NCI-H446 treated with DMSO at 0.1 percent for 48 hours (cell line): ENCODE measurements at regions not wholly inside any gene's neighbourhood (a gene's known extent, or its start where the extent isn't known, plus 50 kb on each side); places are given as distances from the start of the nearest gene placed in this dataset.

Experiments used
- DNase-seq: peaks from one replicate; lab custom pipeline; 2025; lab: John Stamatoyannopoulos, UW

DNA sequence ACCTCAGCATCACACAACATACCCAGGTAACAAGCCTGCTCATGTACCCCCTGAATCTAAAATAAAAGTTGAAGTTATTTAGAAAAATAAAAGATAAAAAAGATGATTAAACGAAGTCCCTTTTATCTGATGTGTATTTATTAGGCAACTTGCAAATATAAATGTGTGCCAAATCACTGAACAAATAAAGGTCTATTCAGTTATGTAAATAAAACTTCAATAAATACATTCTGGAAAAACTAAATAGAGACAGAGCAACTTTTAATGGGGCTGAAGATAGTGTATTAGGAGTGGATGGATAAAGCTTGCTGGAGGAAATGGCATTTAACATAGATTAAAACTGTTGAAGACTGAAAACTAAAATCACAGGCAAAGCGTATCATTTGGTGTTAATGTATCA, 678.0 kb upstream of the GRM7 start:
- no peak for DNase-seq

DNA sequence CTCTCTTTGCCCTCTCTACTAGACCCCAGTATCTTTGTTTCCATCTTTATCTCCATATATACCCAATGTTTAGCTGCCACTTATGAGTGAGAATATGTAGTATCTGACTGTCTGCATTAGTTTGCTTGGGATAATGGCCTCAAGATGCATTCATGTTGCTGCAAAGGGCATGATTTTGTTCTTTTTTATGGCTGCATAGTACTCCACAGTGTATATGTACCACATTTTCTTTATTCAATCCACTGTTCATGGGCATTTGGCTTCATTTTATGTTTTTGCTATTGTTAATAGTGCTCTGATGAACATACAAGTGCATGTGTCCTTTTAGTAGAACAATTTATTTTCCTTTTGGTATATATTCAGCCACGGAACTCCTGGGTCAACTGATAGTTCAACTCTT, 671.5 kb upstream of the GRM7 start:
- DNase-seq, result no peak

DNA sequence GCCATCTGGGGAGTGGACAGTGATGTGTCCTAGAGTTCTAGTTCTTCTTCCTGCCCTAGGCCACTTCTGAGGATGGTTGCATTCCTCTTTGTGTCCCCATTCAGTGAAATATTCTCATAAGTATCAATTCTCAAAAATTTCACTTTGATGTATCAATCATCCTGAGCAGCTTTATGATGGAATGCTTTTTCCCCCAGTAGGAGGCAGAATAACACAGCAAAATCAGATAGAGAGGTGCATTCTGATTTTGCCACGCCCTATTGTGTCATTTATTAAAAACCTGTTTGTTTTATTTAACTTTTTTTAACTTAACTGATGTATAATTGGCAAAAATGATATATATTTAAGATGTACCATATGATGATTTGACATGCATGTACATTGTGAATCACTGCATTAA, 656.0 kb upstream of the GRM7 start:
- DNase-seq, result no peak

DNA sequence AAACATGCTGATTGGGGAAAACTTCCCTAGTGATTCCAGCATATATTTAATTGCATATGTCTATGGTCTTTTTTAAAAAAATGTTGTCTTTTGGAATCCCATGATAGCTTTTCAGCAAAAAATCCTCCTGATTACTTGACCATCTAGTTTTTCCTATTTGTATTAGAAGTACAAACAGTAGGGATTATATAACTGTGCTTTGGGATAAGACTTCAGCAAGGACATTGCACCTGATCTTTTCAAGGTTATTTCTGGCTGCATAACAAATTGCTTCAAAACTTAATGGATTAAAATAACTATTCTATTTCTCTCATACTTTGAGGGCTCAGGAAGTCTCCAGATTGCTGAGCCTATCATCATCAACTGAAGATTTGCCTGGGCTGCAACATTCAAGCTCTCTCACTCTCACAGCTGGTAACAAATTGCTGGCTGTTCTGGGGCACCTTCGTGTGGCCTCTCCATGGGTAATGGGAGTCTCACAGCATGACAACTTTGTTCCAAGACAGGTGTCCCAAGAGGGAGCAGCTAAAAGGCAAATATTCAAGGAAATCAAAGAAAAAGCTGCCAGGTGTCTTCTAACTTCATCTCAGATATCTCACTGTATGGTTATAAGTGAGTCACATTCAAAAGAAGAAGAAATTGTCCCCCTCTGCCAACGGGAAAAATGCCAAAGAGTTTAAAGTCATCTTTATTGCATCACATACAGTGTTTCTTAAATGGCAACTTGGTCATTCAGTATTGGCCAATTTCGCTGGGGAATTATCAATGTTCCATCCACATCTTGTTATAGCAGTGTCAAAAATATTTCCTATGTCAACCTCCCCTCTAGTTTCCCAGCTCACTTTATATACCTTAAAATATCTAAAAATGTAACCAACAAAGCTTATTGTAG, 644.5 kb upstream of the GRM7 start:
- no peak for DNase-seq

DNA sequence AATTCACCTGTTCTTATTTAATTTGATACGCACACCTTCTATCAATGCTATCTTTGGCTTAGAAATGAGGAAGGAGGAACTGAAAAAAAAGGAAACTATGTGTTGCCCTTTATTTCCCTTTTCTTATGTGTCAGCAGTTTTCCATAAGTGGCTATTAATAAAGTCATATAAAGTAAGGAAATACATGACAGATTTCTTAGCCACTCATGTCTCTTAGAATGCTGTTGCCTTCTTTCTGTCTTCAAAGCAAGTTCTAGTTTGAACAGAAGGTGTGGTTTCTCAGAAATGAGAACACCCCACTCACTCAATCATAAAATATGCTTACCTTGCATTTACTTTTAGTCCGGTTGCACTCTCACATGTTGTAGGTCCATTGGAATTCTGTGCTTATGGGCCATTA, 640.5 kb upstream of the GRM7 start:
- DNase-seq, result no peak

DNA sequence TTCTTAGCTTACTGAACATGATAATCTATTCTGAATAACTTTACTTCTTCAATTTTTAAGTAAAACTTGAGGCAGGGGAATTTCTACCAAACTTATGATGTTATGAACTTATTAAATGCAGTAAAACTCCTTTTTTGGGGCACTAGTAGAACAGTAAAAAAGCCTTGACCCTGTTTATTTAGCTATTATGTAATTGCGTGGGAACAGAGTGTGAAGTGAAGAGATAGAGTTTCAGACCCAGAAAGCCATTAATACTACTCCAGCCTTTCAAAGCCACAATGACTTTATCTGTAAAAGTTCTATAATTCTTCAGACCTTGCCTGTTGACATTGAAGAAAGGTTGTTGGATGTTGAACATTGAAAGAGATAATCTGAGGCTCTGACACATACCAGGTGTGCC, 638.8 kb upstream of the GRM7 start:
- DNase-seq, result no peak

DNA sequence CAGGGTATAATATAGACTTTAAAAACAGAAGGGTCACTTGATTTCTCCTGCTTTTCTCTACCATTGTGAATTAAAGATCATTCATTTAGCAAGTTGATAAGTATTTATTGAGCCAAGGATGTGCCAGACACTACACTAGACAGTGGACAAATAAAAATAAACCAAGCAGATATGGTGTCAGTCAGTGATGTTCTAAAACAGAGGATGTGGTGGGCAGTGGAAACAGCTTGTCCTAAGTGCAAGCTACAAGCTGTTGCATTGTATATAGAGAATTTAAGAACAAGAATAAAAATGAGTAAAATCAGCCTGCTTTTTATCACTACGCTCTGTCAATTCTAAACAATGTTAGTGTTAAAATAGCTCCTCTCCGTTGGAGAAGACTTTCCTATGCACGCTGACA, 637.3 kb upstream of the GRM7 start:
- no peak for DNase-seq

DNA sequence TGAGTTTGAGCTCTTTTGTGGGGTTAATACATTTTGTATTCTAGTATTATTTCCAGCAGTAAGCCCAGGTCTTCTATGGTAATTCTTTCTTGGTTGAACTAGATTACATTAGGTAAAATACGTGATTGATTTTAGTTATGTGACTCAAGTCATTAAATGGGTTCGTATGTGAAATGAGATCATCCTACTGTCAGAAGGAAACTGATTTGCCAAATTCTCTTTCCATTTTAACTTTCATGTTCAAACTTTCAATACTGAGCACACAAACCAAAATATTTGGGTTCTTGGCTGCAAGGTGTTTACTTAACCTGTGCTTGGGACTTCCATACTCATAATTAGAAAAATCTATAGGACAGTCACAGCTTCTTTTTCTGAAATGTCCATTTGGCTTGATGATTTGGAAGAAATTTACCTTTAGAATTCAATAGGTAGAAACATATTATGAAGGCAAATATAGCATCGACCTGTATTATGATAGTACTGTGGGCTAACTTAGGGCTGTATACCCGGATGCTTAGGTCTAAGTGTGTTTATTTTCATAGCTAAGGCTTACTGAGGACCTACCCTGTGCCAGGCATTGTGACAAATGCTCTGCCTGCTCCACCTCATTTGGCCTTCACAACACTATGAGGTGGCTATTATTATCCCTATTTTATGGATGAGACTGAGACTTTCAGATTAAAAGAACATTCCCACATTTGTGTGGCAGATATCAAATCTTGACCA, 631.8 kb upstream of the GRM7 start:
- DNase-seq, result no peak

DNA sequence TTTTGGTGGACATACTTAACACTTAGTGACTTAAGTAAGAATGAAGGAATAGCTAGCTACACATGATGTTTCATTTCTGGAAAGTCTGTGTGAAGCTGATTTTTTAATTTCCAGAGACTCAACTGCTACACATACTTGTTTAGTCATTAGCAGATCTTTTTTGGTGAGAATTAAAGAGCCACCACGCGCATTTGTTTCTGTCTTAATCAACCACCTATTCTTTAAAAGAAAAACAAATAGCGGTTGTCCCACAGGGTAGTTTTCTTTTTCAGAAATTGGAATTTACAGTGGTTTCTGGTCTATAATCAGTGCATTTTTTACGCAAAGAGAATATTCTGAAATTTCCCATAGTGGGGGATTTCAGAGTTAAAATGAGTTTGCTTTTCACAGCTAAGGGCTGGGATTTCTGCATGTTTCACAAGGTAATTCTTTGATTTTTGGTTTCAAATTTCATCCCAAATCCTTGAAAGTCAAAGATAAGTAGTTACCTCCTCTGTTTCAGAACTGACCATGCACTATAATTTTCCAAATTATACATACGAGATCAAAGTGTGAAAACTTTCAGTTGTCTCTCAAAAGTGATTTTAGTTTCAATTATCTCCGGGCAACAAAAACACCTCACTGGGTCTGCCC, 631.0 kb upstream of the GRM7 start:
- DNase-seq, result no peak

DNA sequence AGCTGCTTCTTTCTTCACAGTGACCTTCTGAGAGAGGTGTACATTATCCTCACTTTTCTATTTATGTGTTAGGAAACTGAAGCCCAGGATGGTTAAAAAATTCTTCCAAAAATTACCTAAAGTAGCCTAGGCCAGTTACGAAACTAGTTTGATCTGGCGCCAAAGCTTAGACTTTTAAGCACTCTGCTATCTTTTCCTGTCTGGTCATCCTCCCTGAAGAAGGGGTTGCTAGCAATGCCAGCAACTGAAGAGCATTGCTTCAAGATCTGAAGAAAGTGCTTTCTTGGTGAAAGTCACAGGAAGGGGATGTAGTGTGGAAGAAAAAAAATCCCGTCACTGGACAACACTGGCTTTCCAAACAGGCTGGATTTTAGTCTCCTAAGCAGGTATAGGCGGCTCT, 618.8 kb upstream of the GRM7 start:
- no peak for DNase-seq

DNA sequence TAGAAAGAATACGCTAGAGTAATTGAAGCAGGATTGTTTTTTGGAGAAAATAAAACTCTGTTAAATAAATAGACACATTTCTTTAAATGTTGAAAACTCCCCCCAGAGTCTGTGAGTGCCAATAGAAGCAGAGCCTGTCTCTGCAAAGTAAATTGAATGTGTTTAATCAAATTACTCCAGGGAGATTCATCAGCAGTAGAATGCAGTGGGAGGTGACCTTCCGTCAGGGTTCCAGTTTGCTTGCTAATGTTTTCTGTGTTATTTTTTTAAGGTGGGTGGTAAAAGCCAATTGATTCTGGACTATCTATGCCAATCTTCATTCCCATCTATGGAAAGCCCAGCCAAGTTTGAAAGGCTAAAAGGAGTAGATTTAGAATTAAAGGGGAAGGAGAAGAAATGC, 612.4 kb upstream of the GRM7 start:
- no peak for DNase-seq

DNA sequence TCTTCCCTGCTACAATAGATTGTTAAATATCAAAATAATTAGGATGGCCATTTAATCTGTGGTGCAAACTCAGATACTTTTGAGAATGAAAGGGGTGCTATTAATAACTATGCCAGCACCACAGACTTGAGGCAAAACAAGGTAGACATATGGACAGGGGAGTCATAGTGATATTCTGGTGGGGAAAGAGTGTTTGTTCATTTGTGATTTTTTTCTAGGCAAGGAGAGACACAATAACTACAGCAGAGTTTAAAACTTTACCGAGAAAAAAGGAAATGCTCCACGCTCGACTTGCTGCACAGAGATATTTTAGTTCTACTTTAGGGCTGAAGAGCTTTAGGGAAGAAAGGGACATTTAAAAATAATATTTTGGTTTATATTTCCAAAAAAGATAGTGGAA, 611.2 kb upstream of the GRM7 start:
- DNase-seq, result no peak

DNA sequence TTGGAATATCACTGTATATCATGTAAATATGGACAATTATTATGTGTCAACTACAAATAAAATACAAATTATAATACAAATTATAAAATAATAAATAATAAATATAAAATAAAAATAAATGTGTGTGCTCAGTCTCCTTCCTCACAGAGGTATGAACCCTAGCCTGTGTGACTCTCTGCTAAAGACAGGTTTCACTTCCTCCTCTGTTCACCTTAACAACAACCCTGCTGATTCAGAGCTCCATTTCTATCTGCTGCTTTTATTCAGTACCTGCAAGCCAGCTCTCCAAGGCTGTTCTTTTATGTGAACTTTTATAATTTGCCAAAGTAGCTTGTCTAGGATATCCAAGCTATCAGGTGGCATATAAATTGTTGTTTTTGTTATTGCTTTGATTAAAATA, 610.7 kb upstream of the GRM7 start:
- no peak for DNase-seq

DNA sequence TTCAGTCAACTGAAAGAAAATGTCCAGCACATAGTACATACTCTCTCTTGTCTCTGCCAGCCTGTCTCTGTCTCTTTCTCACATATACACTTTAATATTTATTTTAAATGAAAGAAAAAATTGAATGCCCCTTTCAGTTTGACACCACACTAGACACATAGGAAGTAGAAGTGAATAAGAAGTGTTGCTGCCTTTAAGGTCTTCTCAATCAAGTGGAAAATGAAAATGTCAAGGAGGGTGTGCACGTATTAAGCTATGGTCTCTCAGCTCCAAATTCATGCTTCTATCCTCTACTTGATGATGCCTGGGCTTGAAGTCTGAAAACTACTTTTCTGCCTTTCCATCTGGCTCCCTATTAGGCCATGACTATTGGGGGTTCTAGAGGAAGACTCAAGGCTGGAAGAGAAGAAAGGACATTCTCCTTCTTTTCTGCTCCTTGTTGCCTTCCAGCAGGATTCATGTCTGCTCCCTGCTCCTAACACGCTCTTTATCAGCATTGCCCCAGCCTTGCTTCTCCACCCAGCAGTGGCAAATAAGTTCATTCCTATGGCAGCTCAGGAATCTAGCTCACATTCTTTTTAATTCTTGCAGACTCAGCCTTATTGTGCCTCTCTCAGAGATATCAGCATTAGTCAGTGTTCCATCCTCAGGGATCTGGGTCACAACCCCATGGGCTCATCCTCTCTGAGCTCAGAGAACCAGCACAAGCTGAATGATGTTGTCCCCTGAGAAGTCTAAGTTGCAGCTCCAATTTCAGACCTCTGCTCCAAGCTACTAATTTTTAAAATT, 609.1 kb upstream of the GRM7 start:
- no peak for DNase-seq

DNA sequence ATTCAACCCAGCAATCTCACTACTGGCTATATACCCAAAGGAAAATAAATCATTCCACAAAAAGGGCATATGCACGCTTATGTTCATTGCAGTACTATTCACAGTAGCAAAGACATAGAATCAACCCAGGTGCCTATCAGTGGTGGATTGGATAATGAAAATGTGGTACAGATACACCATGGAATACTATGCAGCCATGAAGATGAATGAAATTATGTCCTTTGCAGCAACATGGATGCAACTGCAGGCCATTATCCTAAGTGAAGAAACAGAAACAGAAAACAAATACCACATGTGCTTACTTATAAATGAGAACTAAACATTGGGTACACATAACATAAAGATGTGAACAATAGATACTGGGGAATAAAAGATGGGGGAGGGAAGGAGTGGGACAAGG, 606.4 kb upstream of the GRM7 start:
- DNase-seq, result no peak

DNA sequence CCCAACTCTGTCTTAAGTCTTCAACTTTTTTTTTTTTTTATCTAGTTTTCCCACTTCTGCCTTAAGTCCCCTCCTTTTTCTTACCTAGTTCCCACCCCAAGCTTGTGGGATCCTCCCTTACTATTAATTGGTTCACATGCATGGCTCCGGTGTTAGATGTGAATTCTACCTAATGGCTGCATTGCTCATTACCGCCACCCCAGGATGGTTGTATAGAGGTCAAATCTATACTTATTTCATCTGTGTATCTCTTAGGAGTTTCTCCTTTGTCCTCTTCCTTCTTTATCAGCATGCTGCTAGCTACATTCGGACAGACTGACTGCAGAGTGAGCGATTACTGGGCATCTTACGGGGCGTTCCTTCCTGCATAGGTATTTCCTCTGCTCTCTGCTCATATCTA, 605.7 kb upstream of the GRM7 start:
- no peak for DNase-seq

DNA sequence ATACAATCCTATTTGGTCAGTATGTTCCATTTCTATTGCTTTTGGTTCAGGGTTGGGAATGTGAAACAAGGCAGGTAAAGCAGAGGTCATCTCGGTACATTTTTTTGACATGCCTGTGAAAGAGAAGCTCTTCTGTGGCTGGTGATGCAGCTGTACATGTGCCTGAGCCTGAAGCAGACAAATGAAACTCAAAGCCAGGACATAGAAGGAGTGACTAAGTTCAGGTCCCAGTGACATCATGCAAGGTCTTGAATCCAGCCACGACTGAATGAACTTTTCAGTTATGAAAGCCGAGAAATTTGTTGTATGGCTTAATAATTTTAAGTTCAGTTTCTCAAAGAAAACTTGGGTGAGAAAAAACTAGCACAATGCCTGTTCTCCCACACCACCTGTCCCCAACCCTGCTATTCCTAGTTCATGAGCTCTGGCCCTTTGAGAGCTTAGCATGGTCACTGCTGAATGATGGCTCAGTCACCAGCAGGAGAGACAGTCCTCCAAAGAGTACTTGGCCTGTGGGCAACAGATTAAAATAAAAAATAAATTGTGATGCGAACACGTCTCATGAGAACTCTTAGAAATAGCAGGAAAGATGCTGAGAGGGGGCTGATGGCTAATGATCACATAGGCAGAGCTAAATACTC, 600.2 kb upstream of the GRM7 start:
- no peak for DNase-seq

DNA sequence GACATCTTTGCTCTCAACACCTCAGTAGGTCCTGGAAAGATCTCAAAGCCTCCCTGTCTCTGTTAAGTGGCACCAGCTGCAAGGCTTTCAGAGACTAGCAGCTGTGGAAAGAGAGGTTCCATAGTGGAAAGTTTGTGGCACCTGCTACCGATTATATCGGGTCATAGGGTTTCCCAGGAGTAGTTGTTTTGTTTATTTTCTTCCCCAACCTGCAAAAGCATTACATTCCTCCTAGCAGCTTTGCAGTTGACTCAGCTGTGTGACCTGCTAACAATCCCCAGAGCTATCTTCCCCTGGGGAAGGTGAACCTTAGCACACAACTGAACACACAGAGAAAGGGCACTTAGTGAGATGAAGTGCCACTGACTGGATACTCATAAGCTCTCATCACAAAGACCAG, 598.9 kb upstream of the GRM7 start:
- DNase-seq, result no peak

DNA sequence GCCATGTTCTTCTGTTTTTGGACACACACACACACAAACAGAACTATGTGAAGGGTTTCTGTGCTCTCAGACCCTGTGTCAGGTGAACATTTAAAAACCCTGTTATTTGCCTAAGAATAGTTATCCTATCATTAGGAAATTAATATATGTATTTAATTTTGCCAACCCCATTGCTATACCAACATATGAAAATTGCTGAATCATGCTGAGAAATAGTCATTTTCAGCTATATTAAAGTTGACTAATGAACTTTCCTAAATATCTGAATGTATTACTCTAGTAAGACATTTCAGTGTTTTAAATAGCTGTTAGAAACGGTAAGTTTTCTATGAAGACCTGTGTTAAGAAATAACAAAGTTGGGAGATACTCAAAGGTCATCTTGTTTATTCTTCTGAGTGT, 596.9 kb upstream of the GRM7 start:
- no peak for DNase-seq

DNA sequence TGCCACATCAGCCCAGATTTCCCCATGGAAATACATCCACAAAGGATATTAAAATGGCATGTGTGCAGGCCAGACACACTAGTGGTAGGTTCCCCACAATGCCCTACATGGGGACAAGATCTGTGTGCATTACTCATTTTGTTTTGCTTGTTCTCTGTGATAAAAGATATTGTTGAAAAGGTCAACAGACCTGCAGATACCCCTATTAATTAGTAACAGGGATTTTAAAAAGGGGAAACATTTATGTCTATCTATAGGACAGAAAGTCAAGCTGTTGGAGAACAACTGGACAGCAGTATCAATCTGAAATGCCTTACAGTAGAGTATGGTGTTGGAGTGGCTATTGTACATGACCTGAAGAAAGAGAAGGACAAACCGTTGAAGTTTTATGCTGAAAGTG, 596.0 kb upstream of the GRM7 start:
- DNase-seq, result no peak

DNA sequence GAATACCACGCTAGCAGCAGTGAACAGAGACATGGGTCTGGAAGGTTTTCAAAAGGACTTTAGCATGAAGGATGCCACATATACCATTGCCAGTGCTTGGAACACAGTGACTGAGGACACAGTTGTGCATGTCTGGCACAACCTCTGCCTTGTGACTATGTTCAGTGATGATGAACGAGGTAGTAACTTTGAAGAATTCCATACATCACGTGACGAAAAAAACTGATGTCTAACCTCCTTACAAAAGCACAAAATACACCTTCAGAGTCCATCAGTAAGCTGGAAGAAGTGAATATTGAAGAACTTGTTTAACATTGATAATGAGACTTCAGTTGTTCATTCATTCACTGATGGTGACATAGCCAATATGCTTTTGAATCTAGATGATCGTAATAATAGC, 594.8 kb upstream of the GRM7 start:
- DNase-seq, result no peak

DNA sequence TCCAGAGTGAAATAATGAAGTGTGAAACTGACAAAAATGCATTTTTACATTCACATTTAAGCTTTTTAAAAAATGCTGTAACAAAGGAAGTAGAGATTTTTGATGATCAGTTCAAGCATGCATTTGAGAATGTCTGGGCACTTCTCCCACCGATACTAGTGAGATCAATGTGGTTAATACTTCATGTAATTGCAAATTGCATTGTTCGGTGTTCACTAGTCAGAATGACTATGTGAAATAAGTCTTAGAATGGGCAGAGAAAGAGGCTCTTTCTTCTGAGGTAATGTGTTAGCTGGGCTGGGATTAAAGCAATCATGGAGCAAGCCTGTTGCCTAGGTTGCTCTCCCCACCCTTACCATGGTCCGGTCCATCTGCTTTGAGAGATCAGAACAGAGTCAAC, 587.0 kb upstream of the GRM7 start:
- no peak for DNase-seq
